OCI-LY7 (cell line): ENCODE measurements at regions not wholly inside any gene's neighbourhood (a gene's known extent, or its start where the extent isn't known, plus 50 kb on each side); places are given as distances from the start of the nearest gene placed in this dataset.

Experiments
- BruUV-seq: library from RNA; stranded (reverse); fragments of 400-500 nt; replicated peaks from 2 replicates; lab custom pipeline; 2021; lab: Mats Ljungman, UMichigan
- CTCF ChIA-PET: fragments of 300-600 bp; sonication (Branson Sonifier 250); formaldehyde crosslinking; loops from one replicate; lab custom pipeline; 2022; ENCODE audit warnings: antibody characterized with exemption; ENCODE audit not compliant: unreplicated experiment; lab: Charles Lee
- POLR2A ChIA-PET: fragments of 300-600 bp; sonication (Branson Sonifier 250); formaldehyde crosslinking; loops from one replicate; lab custom pipeline; 2022; ENCODE audit warnings: antibody characterized with exemption; lab: Charles Lee
- DNase-seq: peaks from one replicate; pipeline ENCODE4 v3.0.0-alpha.2; 2015; ENCODE audit warnings: low spot score
- H2AFZ ChIP-seq: fragments of 200-600 bp; sonication (generic), shearing (Covaris generic); 2 replicates; pipeline ENCODE4 v1.6.1; 2014; ENCODE audit warnings: mild to moderate bottlenecking, antibody characterized with exemption, low read length, moderate library complexity
- H3K27ac ChIP-seq: fragments of 200-600 bp; sonication (generic); 2 replicates; pipeline ENCODE4 v1.5.1; 2014; ENCODE audit warnings: mixed run types, low read depth, mild to moderate bottlenecking, moderate library complexity, low read length, inconsistent platforms; ENCODE audit not compliant: poor library complexity, severe bottlenecking
- H3K36me3 ChIP-seq: fragments of 200-600 bp; sonication (generic); 2 replicates; pipeline ENCODE4 v1.6.1; 2014; ENCODE audit warnings: mild to moderate bottlenecking, antibody characterized with exemption, low read length, moderate library complexity, mixed read lengths; ENCODE audit not compliant: insufficient read depth
- H3K4me1 ChIP-seq: fragments of 200-600 bp; sonication (generic); 2 replicates; pipeline ENCODE4 v1.5.1; 2014; ENCODE audit warnings: mild to moderate bottlenecking, low read length; ENCODE audit not compliant: insufficient read depth, poor library complexity, severe bottlenecking
- H3K4me2 ChIP-seq: fragments of 200-600 bp; sonication (generic); 2 replicates; pipeline ENCODE4 v1.6.1; 2014; ENCODE audit warnings: mild to moderate bottlenecking, low read length
- H3K4me3 ChIP-seq: fragments of 200-600 bp; sonication (generic); 2 replicates; pipeline ENCODE4 v1.5.1; 2014; ENCODE audit warnings: mild to moderate bottlenecking, low read depth, low read length; ENCODE audit not compliant: poor library complexity, severe bottlenecking
- H3K79me2 ChIP-seq: fragments of 200-600 bp; sonication (generic); 2 replicates; pipeline ENCODE4 v1.6.1; 2016; ENCODE audit warnings: low read depth, mild to moderate bottlenecking, low read length, moderate library complexity, mixed read lengths; ENCODE audit not compliant: insufficient read depth
- H3K9me2 ChIP-seq: fragments of 200-600 bp; sonication (generic); 2 replicates; pipeline ENCODE4 v1.6.1; 2016; ENCODE audit warnings: mild to moderate bottlenecking, low read length, mixed read lengths; ENCODE audit not compliant: insufficient read depth
- H3K9me3 ChIP-seq: fragments of 200-600 bp; sonication (generic); 2 replicates; pipeline ENCODE4 v1.6.1; 2014; ENCODE audit warnings: mild to moderate bottlenecking, mixed run types, low read length, mixed read lengths
- H4K20me1 ChIP-seq: fragments of 200-600 bp; sonication (generic); 2 replicates; pipeline ENCODE4 v1.6.1; 2014; ENCODE audit warnings: mild to moderate bottlenecking, antibody characterized with exemption, low read length, moderate library complexity, mixed read lengths; ENCODE audit not compliant: insufficient read depth
- EZH2phosphoT487 ChIP-seq: fragments of 200-600 bp; sonication (generic); IDR thresholded peaks from 2 replicates; pipeline ENCODE4 v1.6.1; 2018; ENCODE audit warnings: low read depth, borderline replicate concordance, mild to moderate bottlenecking, mixed run types, antibody characterized with exemption, low read length, moderate library complexity, mixed read lengths
- intact Hi-C: fragments of 100-400 bp; cut with micrococcal nuclease; formaldehyde crosslinking; loops from one replicate; pipeline ENCODE4 v1.10.0; 2022; ENCODE audit not compliant: unreplicated experiment
- TF ChIP-seq, protein P1 (sequence below): fragments of 200-600 bp; sonication (generic); conservative IDR thresholded peaks from 2 replicates; pipeline ENCODE4 v1.5.1; 2014; ENCODE audit warnings: mild to moderate bottlenecking, antibody characterized with exemption, low read length, moderate library complexity, mixed read lengths

DNA sequence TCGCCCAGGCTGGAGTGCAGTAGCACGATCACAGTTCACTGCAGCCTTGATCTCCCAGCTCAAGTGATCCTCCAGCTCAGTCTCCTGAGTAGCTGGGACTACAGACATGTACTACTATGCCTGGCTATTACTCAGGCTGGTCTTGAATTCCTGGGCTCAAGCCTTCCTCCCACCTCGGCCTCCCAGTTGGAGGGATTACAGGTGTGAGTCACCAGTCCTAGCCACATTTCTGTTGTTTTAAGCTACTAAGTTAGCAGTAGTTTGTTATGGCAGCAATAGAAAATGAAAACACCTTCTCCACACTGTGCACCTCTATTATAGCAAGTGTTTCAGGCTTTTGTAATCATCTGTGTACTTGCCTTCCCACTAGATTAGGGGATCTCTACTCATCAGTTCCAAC, 588.9 kb upstream of the TLE4 start:
- no TSS peak for BruUV-seq

GRCh38 chr9:78985084-78985738, 586.6 kb upstream of the TLE4 start:
- CTCF ChIA-PET, result no interaction called here
- intact Hi-C loops, result no loop called here
- H2AFZ ChIP-seq, result no peak overlapping the region

More for the DNA sequence above, 588.9 kb upstream of the TLE4 start:
- no peak overlapping the region for H3K4me3 ChIP-seq
- no peaks in the 10 kb centered on the region for H3K79me2 ChIP-seq
- no peak overlapping the region for H2AFZ ChIP-seq
- no peaks in the 10 kb centered on the region for H3K9me3 ChIP-seq
- intact Hi-C loops, result no loop called here
- H4K20me1 ChIP-seq, result no peaks in the 10 kb centered on the region
- H3K9me2 ChIP-seq, result no peaks in the 10 kb centered on the region
- H3K4me2 ChIP-seq, result no peak overlapping the region
- ChIA-PET POLR2A (interaction anchor here (0.7 kb wide), 1 partner anchor 414 kb away, joined by 5 read pairs; no protein-coding TSS in a partner anchor), CTCF (no interaction called here)
- no peaks in the 10 kb centered on the region for H3K4me1 ChIP-seq
- no peak for DNase-seq
- H3K36me3 ChIP-seq, result no peaks in the 10 kb centered on the region
- TF ChIP-seq EZH2phosphoT487, result no peak
- TF ChIP-seq, protein P1, sequence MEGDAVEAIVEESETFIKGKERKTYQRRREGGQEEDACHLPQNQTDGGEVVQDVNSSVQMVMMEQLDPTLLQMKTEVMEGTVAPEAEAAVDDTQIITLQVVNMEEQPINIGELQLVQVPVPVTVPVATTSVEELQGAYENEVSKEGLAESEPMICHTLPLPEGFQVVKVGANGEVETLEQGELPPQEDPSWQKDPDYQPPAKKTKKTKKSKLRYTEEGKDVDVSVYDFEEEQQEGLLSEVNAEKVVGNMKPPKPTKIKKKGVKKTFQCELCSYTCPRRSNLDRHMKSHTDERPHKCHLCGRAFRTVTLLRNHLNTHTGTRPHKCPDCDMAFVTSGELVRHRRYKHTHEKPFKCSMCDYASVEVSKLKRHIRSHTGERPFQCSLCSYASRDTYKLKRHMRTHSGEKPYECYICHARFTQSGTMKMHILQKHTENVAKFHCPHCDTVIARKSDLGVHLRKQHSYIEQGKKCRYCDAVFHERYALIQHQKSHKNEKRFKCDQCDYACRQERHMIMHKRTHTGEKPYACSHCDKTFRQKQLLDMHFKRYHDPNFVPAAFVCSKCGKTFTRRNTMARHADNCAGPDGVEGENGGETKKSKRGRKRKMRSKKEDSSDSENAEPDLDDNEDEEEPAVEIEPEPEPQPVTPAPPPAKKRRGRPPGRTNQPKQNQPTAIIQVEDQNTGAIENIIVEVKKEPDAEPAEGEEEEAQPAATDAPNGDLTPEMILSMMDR, result no peak
- no peak overlapping the region for H3K27ac ChIP-seq

GRCh38 chr9:78986446-78986845, 585.3 kb upstream of the TLE4 start:
- H3K4me2 ChIP-seq, result no peak overlapping the region
- intact Hi-C loops, result no loop called here
- TF ChIP-seq, protein P1, result no peak
- no peak for TF ChIP-seq EZH2phosphoT487
- CTCF ChIA-PET, result no interaction called here
- H3K9me2 ChIP-seq, result no peaks in the 10 kb centered on the region
- BruUV-seq, result no TSS peak
- no peaks in the 10 kb centered on the region for H4K20me1 ChIP-seq
- H3K4me3 ChIP-seq, result no peak overlapping the region
- no peak overlapping the region for H2AFZ ChIP-seq
- no peaks in the 10 kb centered on the region for H3K36me3 ChIP-seq
- H3K9me3 ChIP-seq, result no peaks in the 10 kb centered on the region
- DNase-seq, result no peak
- POLR2A ChIA-PET, result no interaction called here
- no peaks in the 10 kb centered on the region for H3K79me2 ChIP-seq
- H3K27ac ChIP-seq, result no peak overlapping the region
- H3K4me1 ChIP-seq, result no peaks in the 10 kb centered on the region

More at GRCh38 chr9:78985084-78985738, 586.6 kb upstream of the TLE4 start:
- TF ChIP-seq EZH2phosphoT487, result no peak
- TF ChIP-seq, protein P1, result no peak
- Histone ChIP-seq H3K9me2 (no peaks in the 10 kb centered on the region), H3K4me3 (no peak overlapping the region), H4K20me1 (no peaks in the 10 kb centered on the region), H3K4me1 (no peaks in the 10 kb centered on the region), H3K27ac (no peak overlapping the region), H3K79me2 (no peaks in the 10 kb centered on the region), H3K4me2 (no peak overlapping the region), H3K36me3 (no peaks in the 10 kb centered on the region), H3K9me3 (no peaks in the 10 kb centered on the region)
- no peak for DNase-seq
- POLR2A ChIA-PET, result interaction anchor here (1.2 kb wide), 1 partner anchor 44 kb away, joined by 4 read pairs; no protein-coding TSS in a partner anchor
- BruUV-seq, result no TSS peak
